ENCODE measurements at regions not wholly inside any gene's neighbourhood (a gene's known extent, or its start where the extent isn't known, plus 50 kb on each side); places are given as distances from the start of the nearest gene placed in this dataset.

- no peak for TF ChIP-seq CTCF (IDR thresholded peaks at IDR 0.05; ENCODE audit: insufficient read depth, low read depth, low read length)
- DNase-seq (ENCODE audit: low read depth), result no peak
- ChIA-PET POLR2A (no interaction called here), CTCF (no interaction called here)
- no peaks in the 10 kb centered on the region for H3K27me3 ChIP-seq (ENCODE audit: control insufficient read depth, insufficient read depth, low read length)
- H3K4me3 ChIP-seq (ENCODE audit: low read depth, low read length), result no peak overlapping the region
- H3K36me3 ChIP-seq (ENCODE audit: control insufficient read depth, insufficient read depth, low read length), result no peaks in the 10 kb centered on the region
These were observed 59.5 kb downstream of the KLF12 start for GRCh38 chr13:74074723-74075122.

- no peak for TF ChIP-seq CTCF (IDR thresholded peaks at IDR 0.05; ENCODE audit: insufficient read depth, low read depth, low read length)
These were observed 60.9 kb downstream of the KLF12 start for GRCh38 chr13:74073274-74073673.

GRCh38 chr13:74070513-74070912, 63.7 kb downstream of the KLF12 start:
- no peak for DNase-seq (ENCODE audit: low read depth)
- no peaks in the 10 kb centered on the region for H3K36me3 ChIP-seq (ENCODE audit: control insufficient read depth, insufficient read depth, low read length)
- no peak for TF ChIP-seq CTCF (IDR thresholded peaks at IDR 0.05; ENCODE audit: insufficient read depth, low read depth, low read length)
- ChIA-PET POLR2A (no interaction called here), CTCF (interaction anchor here (0.7 kb wide), 1 partner anchor 148 kb away, joined by 4 read pairs; no protein-coding TSS in a partner anchor)
- H3K4me3 ChIP-seq (ENCODE audit: low read depth, low read length), result no peak overlapping the region
- no peaks in the 10 kb centered on the region for H3K27me3 ChIP-seq (ENCODE audit: control insufficient read depth, insufficient read depth, low read length)

More at GRCh38 chr13:74073274-74073673, 60.9 kb downstream of the KLF12 start:
- CTCF ChIA-PET, result no interaction called here
- no peaks in the 10 kb centered on the region for H3K36me3 ChIP-seq (ENCODE audit: control insufficient read depth, insufficient read depth, low read length)
- H3K4me3 ChIP-seq (ENCODE audit: low read depth, low read length), result no peak overlapping the region
- POLR2A ChIA-PET, result no interaction called here
- H3K27me3 ChIP-seq (ENCODE audit: control insufficient read depth, insufficient read depth, low read length), result no peaks in the 10 kb centered on the region
- no peak for DNase-seq (ENCODE audit: low read depth)

GRCh38 chr13:74070065-74070464, 64.1 kb downstream of the KLF12 start:
- TF ChIP-seq CTCF (IDR thresholded peaks at IDR 0.05; ENCODE audit: insufficient read depth, low read depth, low read length), result no peak
- Histone ChIP-seq H3K4me3 (ENCODE audit: low read depth, low read length) (no peak overlapping the region), H3K36me3 (ENCODE audit: control insufficient read depth, insufficient read depth, low read length) (no peaks in the 10 kb centered on the region), H3K27me3 (ENCODE audit: control insufficient read depth, insufficient read depth, low read length) (no peaks in the 10 kb centered on the region)
- POLR2A ChIA-PET, result no interaction called here
- CTCF ChIA-PET, result interaction anchor here (0.7 kb wide), 1 partner anchor 149 kb away, joined by 4 read pairs; no protein-coding TSS in a partner anchor
- DNase-seq (ENCODE audit: low read depth), result no peak

- no peak for TF ChIP-seq CTCF (IDR thresholded peaks at IDR 0.05; ENCODE audit: insufficient read depth, low read depth, low read length)
- H3K27me3 ChIP-seq (ENCODE audit: control insufficient read depth, insufficient read depth, low read length), result no peaks in the 10 kb centered on the region
- no peaks in the 10 kb centered on the region for H3K36me3 ChIP-seq (ENCODE audit: control insufficient read depth, insufficient read depth, low read length)
- no peak overlapping the region for H3K4me3 ChIP-seq (ENCODE audit: low read depth, low read length)
- ChIA-PET POLR2A (no interaction called here), CTCF (no interaction called here)
- no peak for DNase-seq (ENCODE audit: low read depth)
These were observed 65.7 kb downstream of the KLF12 start for GRCh38 chr13:74068471-74068870.
